ENCODE measurements at regions not wholly inside any gene's neighbourhood (a gene's known extent, or its start where the extent isn't known, plus 50 kb on each side); places are given as distances from the start of the nearest gene placed in this dataset.

DNA sequence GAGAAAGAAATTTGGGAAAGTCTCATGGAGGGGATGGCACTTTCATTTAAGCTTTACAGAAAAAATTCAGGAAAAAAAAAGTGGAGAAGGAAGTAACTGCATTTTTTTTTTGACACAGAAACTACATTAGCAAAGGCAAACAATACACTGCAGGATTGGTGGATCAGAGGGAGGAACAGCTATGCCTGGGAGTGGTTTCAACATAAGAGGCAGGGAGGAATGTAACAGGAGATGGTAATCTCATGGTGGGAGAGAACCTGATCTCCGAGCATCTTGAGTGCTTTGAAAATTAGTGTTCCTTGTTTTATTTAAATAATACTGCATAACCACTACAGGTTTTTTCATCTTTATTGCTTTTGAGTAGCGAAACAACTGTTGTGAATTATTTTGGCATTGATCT is 249.4 kb downstream of the FAM170A start:
- H3K4me3 ChIP-seq (replicated peaks in 1 of 2; ENCODE audit: low read depth in 2 of 2, low read length in 2 of 2), result no peak overlapping the region
- TF ChIP-seq, protein P1, sequence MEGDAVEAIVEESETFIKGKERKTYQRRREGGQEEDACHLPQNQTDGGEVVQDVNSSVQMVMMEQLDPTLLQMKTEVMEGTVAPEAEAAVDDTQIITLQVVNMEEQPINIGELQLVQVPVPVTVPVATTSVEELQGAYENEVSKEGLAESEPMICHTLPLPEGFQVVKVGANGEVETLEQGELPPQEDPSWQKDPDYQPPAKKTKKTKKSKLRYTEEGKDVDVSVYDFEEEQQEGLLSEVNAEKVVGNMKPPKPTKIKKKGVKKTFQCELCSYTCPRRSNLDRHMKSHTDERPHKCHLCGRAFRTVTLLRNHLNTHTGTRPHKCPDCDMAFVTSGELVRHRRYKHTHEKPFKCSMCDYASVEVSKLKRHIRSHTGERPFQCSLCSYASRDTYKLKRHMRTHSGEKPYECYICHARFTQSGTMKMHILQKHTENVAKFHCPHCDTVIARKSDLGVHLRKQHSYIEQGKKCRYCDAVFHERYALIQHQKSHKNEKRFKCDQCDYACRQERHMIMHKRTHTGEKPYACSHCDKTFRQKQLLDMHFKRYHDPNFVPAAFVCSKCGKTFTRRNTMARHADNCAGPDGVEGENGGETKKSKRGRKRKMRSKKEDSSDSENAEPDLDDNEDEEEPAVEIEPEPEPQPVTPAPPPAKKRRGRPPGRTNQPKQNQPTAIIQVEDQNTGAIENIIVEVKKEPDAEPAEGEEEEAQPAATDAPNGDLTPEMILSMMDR (IDR thresholded peaks at IDR 0.05; ENCODE audit: low read depth, low read length), result no peak
- DNase-seq (ENCODE audit: low read depth in 2 of 2), result no peak

DNA sequence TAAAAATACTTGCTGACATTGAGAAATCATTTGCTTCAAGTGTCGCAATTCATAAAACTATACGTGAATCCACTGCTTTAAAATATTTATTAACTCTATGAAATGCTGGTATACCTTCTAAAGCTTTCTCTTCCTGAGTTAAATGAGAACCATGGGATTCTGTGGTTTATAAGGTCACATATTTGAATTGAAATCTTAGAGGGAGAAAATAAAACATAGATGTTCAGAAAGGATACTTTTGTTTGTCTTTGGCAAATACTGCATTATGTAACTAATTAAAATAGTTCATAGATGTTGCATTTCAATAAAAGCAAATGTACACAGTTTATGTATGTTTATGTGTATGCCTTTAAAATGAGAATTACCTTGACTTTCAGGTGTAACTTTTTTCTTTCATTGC is 250.1 kb downstream of the FAM170A start:
- TF ChIP-seq, protein P1 (IDR thresholded peaks at IDR 0.05; ENCODE audit: low read depth, low read length), result no peak
- DNase-seq (ENCODE audit: low read depth in 2 of 2), result no peak

DNA sequence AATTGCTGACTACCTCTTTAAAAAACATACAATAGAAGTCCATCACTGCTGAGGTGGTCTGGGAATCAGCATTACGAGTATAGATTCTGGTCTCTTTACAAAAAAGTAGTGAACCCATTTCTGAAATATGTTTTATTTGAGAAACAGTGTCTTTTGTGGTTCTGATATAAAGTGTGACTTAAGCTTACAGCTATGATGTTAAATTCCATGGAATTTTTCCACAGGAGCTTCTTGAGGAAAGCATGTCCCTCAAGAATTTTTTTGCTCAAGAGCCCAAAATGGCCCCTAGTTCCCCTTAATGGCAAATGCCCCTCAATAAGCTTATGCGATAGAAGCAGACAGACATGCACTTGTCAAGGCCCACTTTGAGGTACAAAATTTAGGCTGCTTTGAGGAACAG is 265.7 kb downstream of the FAM170A start:
- no peak overlapping the region for H3K4me3 ChIP-seq (replicated peaks in 1 of 2; ENCODE audit: low read depth in 2 of 2, low read length in 2 of 2)
- no peak for DNase-seq (ENCODE audit: low read depth in 2 of 2)
- TF ChIP-seq, protein P1 (IDR thresholded peaks at IDR 0.05; ENCODE audit: low read depth, low read length), result no peak

More for the DNA sequence above, 250.1 kb downstream of the FAM170A start:
- H3K4me3 ChIP-seq (replicated peaks in 1 of 2; ENCODE audit: low read depth in 2 of 2, low read length in 2 of 2), result no peak overlapping the region

DNA sequence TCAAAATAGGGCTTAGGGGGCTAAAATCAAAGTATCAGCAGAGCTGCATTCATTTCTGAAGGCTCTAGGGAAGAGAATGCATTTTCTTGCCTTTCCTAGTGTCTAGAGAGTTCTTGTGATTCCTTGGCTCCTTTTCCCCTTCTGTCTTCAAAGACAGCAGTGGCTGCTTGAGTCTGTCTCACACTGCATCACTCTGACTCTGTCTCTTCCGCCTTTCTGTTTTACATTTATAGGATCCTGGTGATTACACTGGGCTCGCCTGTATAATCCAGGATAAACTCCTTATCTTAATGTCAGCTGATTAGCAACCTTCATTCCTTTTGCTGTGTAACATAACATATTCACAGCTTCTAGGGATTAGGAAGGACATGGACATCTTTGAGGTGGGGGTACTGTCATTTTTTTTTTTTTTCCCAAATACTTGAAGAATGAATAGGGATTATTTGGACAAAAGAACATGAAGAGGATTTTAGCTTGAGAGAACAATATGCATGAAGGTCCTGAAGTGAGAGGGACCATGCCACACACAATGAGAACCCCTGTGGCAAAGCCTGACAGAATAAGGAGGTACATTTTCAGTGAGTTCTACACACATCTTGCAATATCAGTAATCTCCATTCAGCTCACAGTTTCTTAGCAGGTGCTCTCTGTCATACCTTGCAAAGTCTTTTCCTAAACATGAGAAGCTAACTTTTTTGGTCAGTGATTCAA is 267.6 kb downstream of the FAM170A start:
- no peak for DNase-seq (ENCODE audit: low read depth in 2 of 2)

DNA sequence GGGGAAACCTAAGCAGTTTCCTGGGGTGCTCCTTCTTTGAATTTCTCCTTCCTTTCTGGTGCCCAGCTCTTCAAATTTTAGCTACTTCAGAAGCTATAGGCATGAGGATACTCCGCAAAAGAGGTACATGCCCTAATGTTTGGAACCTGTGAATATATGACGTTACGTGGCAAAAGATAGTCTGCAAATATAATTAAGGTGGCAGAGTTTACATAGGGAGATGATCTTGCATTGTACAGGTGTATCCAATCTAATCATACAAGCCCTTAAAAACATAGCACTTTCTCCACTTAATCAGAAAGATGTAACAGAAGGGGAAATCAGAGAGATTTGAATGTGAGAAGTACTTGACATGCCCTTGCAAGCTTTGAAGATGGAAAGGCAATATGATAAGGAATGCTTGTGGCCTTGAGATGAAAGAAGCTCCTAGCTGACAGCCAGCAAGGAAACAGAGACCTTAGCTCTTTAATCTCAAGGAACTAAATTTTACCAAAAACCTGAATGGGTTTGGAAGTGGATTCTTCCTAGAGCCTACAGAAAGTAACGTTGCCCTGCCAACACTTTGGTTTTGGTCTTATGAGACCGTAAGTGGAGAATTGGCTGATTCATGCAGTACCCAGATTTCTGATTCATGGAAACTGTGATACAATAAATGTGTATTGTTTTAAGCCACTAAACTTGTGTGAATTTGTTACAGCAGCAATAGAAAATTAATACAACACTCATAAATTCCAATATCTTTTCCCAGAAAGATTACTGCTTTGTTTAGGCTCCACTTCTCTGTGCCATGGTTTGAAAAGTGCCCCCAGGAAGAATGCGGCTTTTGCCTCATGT is 268.4 kb downstream of the FAM170A start:
- TF ChIP-seq, protein P1 (IDR thresholded peaks at IDR 0.05; ENCODE audit: low read depth, low read length), result no peak
- DNase-seq (ENCODE audit: low read depth in 2 of 2), result peak in 1 of 2 donors; percentile 2
- no peak overlapping the region for H3K4me3 ChIP-seq (replicated peaks in 1 of 2; ENCODE audit: low read depth in 2 of 2, low read length in 2 of 2)

More for the DNA sequence above, 267.6 kb downstream of the FAM170A start:
- H3K4me3 ChIP-seq (replicated peaks in 1 of 2; ENCODE audit: low read depth in 2 of 2, low read length in 2 of 2), result no peak overlapping the region
- TF ChIP-seq, protein P1 (IDR thresholded peaks at IDR 0.05; ENCODE audit: low read depth, low read length), result no peak

DNA sequence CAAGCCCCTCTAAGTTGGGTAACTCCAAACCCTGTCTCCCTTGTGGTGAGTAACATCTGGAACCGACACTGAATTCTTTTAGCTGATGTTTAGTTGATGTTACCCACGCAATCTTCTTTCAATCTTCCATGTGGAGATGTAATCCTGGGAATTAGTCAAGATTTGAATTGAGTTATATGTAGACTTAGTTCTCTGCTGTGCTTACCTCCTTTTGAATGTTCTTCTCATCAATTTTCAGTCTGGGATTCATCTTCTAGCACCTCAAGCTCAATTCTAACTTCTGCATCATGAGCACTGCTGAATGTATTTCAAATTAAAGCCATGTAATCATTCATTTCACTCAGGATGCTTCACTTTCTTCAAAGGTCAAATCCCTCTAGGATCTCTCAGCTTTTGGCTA is 270.6 kb downstream of the FAM170A start:
- H3K4me3 ChIP-seq (replicated peaks in 1 of 2; ENCODE audit: low read depth in 2 of 2, low read length in 2 of 2), result no peak overlapping the region
- TF ChIP-seq, protein P1 (IDR thresholded peaks at IDR 0.05; ENCODE audit: low read depth, low read length), result no peak
- no peak for DNase-seq (ENCODE audit: low read depth in 2 of 2)

Data from cardiac fibroblast (primary cell).